ENCODE measurements at regions not wholly inside any gene's neighbourhood (a gene's known extent, or its start where the extent isn't known, plus 50 kb on each side); places are given as distances from the start of the nearest gene placed in this dataset.
"Not testable (repeated sequence)": the region's sequence is repeated elsewhere in the genome, so short reads cannot be mapped to it uniquely, and the experiment has no call there.

- no peak overlapping the region for H3K4me3 ChIP-seq (ENCODE audit: low read length)
- no peak for TF ChIP-seq ZNF274 (IDR thresholded peaks at IDR 0.05; ENCODE audit: low read depth, low read length)
Observed at GRCh38 chr11:115606498-115607220, 102.4 kb upstream of the CADM1 start.

DNA sequence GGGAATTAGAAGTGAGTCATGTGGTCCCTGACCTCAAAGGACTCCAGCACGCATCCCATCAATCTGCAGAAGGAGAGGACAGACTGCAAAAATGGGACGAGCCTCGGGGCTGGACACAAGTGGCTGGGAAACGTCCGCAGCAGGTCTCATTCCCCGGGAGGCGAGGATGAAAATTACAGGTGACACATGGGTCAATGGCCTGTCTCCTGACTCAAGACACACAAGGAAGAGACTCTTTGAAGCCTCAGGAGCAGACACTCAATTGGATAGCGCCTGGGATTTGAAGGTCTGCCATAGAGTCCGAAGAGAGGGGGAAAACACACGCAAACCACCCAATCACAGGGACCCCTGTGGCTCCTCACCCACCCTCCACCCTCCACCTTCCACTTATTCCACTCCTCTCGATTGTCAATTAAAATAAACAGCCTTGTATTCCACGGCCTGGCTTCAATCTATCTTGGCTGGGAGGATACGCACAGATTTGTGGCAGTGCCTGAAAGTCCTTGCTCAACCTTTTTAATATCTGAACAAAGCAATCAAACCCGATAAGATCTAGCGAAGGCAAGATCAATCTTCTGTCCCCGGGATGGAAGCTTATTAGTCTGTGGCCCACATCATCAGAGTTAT is 101.8 kb upstream of the CADM1 start:
- no peak for TF ChIP-seq ZNF274 (IDR thresholded peaks at IDR 0.05; ENCODE audit: low read depth, low read length)
- H3K4me3 ChIP-seq (ENCODE audit: low read length), result no peak overlapping the region

DNA sequence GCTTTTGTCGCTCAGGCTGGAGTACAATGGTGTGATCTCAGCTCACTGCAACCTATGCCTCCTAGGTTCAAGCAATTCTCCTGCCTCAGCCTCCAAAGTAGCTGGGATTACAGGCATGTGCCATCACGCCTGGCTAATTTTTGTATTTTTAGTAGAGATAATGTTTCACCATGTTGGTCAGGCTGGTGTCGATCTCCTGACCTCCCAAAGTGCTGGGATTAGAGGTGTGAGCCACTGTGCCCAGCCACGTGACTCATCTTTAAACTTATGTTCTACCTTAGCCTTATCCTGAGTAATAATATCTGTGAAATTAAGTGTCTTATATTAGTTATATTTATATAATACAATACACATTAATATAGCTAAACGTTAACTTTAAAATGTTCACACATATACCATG is 101.2 kb upstream of the CADM1 start:
- H3K4me3 ChIP-seq (ENCODE audit: low read length), result not testable (repeated sequence)

GRCh38 chr11:115599125-115599524 is 94.9 kb upstream of the CADM1 start:
- H3K4me3 ChIP-seq (ENCODE audit: low read length), result no peak overlapping the region
- TF ChIP-seq ZNF274 (IDR thresholded peaks at IDR 0.05; ENCODE audit: low read depth, low read length), result no peak

- TF ChIP-seq ZNF274 (IDR thresholded peaks at IDR 0.05; ENCODE audit: low read depth, low read length), result no peak
- H3K4me3 ChIP-seq (ENCODE audit: low read length), result no peak overlapping the region
Observed at GRCh38 chr11:115598257-115598901, 94.2 kb upstream of the CADM1 start.

- no peak overlapping the region for H3K4me3 ChIP-seq (ENCODE audit: low read length)
- no peak for TF ChIP-seq ZNF274 (IDR thresholded peaks at IDR 0.05; ENCODE audit: low read depth, low read length)
Observed at GRCh38 chr11:115591380-115591779, 87.2 kb upstream of the CADM1 start.

DNA sequence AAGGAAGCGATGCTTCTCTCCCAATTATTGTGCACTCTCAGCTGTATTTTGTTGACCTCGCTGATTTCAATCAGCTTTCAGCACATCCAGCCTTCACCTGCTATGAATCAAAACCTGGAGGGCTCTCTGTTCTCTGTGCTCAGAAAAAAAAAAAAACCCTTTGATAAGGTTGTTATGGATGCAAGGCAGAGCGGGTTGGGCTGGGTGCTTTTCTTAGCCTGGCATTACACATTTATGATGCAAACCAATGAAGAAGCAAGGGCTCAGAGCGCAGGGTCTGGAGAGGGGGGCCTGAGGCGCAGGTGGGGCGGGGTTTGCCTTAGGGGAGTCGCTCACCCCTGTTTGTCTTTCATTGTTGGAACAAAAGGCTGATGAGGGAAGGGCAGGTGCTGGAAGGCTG is 86.0 kb upstream of the CADM1 start:
- H3K4me3 ChIP-seq (ENCODE audit: low read length), result no peak overlapping the region
- TF ChIP-seq ZNF274 (IDR thresholded peaks at IDR 0.05; ENCODE audit: low read depth, low read length), result no peak

DNA sequence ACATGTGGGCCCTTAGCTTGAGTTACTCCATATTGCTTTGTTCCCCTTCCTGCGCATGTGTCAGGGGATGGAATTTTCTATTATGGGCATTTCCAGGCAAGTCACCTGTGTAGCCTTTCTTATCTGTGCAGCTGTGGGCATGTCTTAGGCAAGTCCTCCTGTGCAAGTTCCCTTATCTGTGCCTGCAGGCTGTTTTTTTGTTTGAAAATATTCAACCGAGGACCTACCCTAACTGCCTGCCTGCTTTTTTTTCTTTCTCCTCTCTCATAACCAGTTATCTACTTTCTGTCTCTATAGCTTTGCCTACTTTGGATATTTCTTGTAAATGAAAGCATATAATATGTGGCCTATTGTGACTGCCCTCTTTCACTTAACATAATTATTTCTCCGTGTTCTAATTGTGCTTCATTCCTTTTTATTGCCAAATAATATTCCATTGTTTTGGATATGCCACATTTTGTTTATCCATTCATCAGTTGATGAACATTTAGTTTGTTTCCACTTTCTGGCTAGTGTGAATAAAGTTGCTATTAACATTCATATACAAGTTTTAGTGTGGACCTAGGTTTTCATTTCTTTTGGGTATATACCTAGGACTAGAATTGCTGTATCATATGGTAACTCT is 83.6 kb upstream of the CADM1 start:
- H3K4me3 ChIP-seq (ENCODE audit: low read length), result no peak overlapping the region
- no peak for TF ChIP-seq ZNF274 (IDR thresholded peaks at IDR 0.05; ENCODE audit: low read depth, low read length)

- TF ChIP-seq ZNF274 (IDR thresholded peaks at IDR 0.05; ENCODE audit: low read depth, low read length), result no peak
- no peak overlapping the region for H3K4me3 ChIP-seq (ENCODE audit: low read length)
Observed at GRCh38 chr11:115585361-115586024, 81.3 kb upstream of the CADM1 start.

DNA sequence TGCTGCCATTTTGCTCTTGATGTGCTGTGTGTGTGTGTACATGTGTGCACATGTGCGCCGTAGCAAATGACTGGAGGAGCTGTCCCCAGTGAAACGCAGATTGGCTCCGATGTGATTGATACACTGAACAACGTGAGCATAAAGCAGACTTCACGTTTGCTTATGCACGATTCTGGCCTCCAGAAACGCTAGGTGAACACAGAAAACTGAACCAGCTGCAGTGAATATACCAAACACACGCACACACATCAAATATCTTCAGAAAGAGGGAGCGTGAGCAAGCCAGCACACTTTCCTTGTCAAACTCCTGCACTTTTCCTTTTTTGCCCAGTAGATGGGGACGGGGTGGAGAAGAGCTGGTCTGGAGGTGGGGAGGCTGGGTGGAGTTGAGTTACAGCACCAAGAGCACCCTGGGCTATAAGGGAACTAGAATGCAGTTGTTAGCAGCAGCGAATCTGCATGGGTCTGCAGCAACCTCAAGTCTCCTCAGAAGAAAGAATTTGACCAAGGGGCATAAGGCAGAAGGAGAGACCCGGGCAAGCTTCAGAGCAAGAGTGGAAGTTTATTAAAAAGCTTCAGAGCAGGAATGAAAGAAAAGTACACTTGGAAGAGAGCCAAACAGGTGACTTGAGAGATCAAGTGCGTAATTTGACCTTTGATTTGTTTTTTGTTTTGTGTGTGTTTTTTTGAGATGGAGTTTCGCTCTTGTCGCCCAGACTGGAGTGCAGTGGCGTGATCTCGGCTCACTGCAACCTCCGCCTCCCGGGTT is 77.8 kb upstream of the CADM1 start:
- no peak overlapping the region for H3K4me3 ChIP-seq (ENCODE audit: low read length)
- TF ChIP-seq ZNF274 (IDR thresholded peaks at IDR 0.05; ENCODE audit: low read depth, low read length), result no peak

DNA sequence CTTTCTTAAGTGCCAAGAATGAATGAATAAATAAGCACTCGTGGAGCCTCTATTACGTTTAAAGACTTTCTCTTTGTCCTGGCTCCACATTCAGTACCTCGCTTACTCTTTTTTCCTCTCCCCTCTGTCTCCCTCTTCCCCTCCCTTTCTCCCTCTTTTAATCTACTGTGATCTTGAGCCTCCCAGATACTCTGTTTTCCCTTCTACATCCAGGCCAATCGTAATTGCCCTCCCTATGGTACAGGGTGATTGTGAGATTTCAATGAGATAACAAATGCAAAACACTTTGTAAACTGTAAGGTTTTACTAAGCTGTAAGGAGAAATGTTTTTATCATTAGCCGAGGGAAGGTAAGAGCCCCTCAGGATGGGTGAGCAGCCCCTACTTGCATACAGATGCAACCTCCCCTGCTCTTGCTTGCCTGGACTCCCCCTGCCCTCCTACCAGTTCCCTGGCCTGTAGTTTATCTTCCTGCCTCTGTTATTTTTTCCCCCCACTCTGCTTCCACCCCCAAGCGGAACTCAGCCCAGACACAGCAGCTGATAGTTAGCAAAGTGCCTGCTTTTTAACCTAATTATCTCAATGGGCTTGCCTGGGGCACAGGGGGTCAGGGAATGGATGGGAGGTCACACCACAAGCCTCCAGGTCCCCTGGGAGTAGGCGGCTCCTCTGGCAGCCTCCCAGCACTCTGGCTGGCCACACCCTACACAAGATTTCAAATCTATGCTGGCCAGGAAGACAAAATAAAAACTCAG is 76.9 kb upstream of the CADM1 start:
- H3K4me3 ChIP-seq (ENCODE audit: low read length), result no peak overlapping the region
- no peak for TF ChIP-seq ZNF274 (IDR thresholded peaks at IDR 0.05; ENCODE audit: low read depth, low read length)

GRCh38 chr11:115580416-115580815 is 76.2 kb upstream of the CADM1 start:
- TF ChIP-seq ZNF274 (IDR thresholded peaks at IDR 0.05; ENCODE audit: low read depth, low read length), result no peak
- no peak overlapping the region for H3K4me3 ChIP-seq (ENCODE audit: low read length)

Data from GM08714 (cell line).